HepG2 (cell line): ENCODE measurements at regions not wholly inside any gene's neighbourhood (a gene's known extent, or its start where the extent isn't known, plus 50 kb on each side); places are given as distances from the start of the nearest gene placed in this dataset.

Experiments
- ATAC-seq: fragments of 200-7000 bp; cut with Tn5 transposase; 3 replicates; pipeline ENCODE4 v1.9.1; 2020; ENCODE audit warnings: mild to moderate bottlenecking, moderate library complexity
- BruUV-seq: library from RNA; stranded (reverse); fragments of 400-500 nt; replicated peaks from 2 replicates; lab custom pipeline; 2021; lab: Mats Ljungman, UMichigan
- CTCF ChIA-PET: fragments of 300-600 bp; formaldehyde crosslinking; extraction: SDS; loops from one replicate; lab custom pipeline; 2021; ENCODE audit warnings: low total read pairs, inconsistent platforms, low intra/inter-chr PET ratio; lab: Yijun Ruan, JAX
- POLR2A ChIA-PET: fragments of 350-600 bp; sonication (Branson Sonifier 250); formaldehyde crosslinking; loops from one replicate; lab custom pipeline; 2020; ENCODE audit warnings: antibody characterized with exemption, inconsistent platforms; lab: Yijun Ruan, JAX
- DNase-seq: peaks from one replicate; pipeline ENCODE4 v3.0.0-alpha.2; 2015; ENCODE audit warnings: low spot score
- FAIRE-seq: peaks from 3 replicates; lab custom pipeline; 2011; peaks lifted over from hg19 to GRCh38; lab: Jason Lieb, UNC
- H2AFZ ChIP-seq: one replicate; pipeline ENCODE4 v1.6.1; 2011; ENCODE audit warnings: low read length, inconsistent platforms
- H3K27ac ChIP-seq: fragments of 300-600 bp; 3 replicates; pipeline ENCODE4 v1.8.0; 2011; ENCODE audit warnings: mixed run types, mild to moderate bottlenecking, mixed read lengths, low read length, inconsistent platforms; ENCODE audit not compliant: insufficient read depth; ENCODE audit errors: extremely low read length
- H3K27me3 ChIP-seq, 2 experiments: fragments of 200-600 bp in 1 of 2; 2 replicates in 1 of 2; 3 replicates in 1 of 2; pipeline versions ENCODE4 v1.6.0 to v1.8.0; 2011; ENCODE audit warnings: low read length in 2 of 2, mild to moderate bottlenecking in 2 of 2, moderate library complexity in 2 of 2, inconsistent platforms in 1 of 2; ENCODE audit not compliant: insufficient read depth in 2 of 2, control insufficient read depth in 1 of 2
- H3K36me3 ChIP-seq, 2 experiments: fragments of 200-600 bp in 1 of 2; replicated peaks in 1 of 2; 2 replicates in 1 of 2; 3 replicates in 1 of 2; pipeline versions ENCODE4 v1.5.1 to v1.8.0; 2011; ENCODE audit warnings: low read length in 2 of 2, inconsistent platforms in 1 of 2; ENCODE audit not compliant: insufficient read depth in 2 of 2, control insufficient read depth in 1 of 2
- H3K4me1 ChIP-seq: 2 replicates; pipeline ENCODE4 v1.5.1; 2012; ENCODE audit warnings: low read length, inconsistent platforms; ENCODE audit not compliant: insufficient read depth
- H3K4me2 ChIP-seq: 2 replicates; pipeline ENCODE4 v1.6.0; 2011; ENCODE audit warnings: low read depth, low read length, inconsistent platforms
- H3K4me3 ChIP-seq, 3 experiments: fragments of 200-600 bp in 1 of 3; sonication (generic), shearing (Covaris generic) in 1 of 3; replicated peaks in 1 of 3; 2 replicates each; pipeline ENCODE4 v1.5.1; 2011 to 2016; ENCODE audit warnings: low read length in 3 of 3, inconsistent platforms in 2 of 3, low read depth in 2 of 3, mild to moderate bottlenecking in 2 of 3, control low read depth in 1 of 3, mixed read lengths in 1 of 3; ENCODE audit not compliant: insufficient read depth in 1 of 3
- H3K79me2 ChIP-seq: one replicate; pipeline ENCODE4 v1.6.1; 2011; ENCODE audit warnings: low read length, inconsistent platforms; ENCODE audit not compliant: insufficient read depth
- H3K9ac ChIP-seq: 2 replicates; pipeline ENCODE4 v1.6.0; 2011; ENCODE audit warnings: mild to moderate bottlenecking, low read depth, low read length, inconsistent platforms; ENCODE audit not compliant: insufficient read depth
- H3K9me3 ChIP-seq: 2 replicates; pipeline ENCODE4 v1.5.1; 2012; ENCODE audit warnings: mild to moderate bottlenecking, low read length
- H4K20me1 ChIP-seq: 2 replicates; pipeline ENCODE4 v1.6.0; 2011; ENCODE audit warnings: inconsistent platforms, mild to moderate bottlenecking, low read length, moderate library complexity; ENCODE audit not compliant: insufficient read depth
- CREB1 ChIP-seq, 2 experiments: fragments of 450-650 bp in 1 of 2; IDR thresholded peaks; 2 replicates each; pipeline ENCODE4 v1.6.1; 2016 to 2017; ENCODE audit warnings: control low read depth in 1 of 2, mild to moderate bottlenecking in 1 of 2, missing compliant biosample characterization in 1 of 2, missing genetic modification characterization in 1 of 2
- ZBTB34 ChIP-seq: sonication (generic); formaldehyde crosslinking; IDR thresholded peaks from 2 replicates; pipeline ENCODE4 v1.8.0; 2022; ENCODE audit warnings: mild to moderate bottlenecking, missing genetic modification reagents
- ZNF230 ChIP-seq: sonication (generic); formaldehyde crosslinking; IDR thresholded peaks from 2 replicates; pipeline ENCODE4 v1.4.0; 2020; ENCODE audit warnings: mild to moderate bottlenecking, missing genetic modification reagents
- ZNF317 ChIP-seq: sonication (generic); formaldehyde crosslinking; IDR thresholded peaks from 2 replicates; pipeline ENCODE4 v1.5.0; 2020; ENCODE audit warnings: mild to moderate bottlenecking, missing genetic modification reagents
- ZNF850 ChIP-seq: sonication (generic); formaldehyde crosslinking; conservative IDR thresholded peaks from 2 replicates; pipeline ENCODE4 v1.9.0; 2021; ENCODE audit warnings: mild to moderate bottlenecking, missing genetic modification reagents
- ZSCAN30 ChIP-seq: sonication (generic); formaldehyde crosslinking; IDR thresholded peaks from 2 replicates; pipeline ENCODE4 v1.5.0; 2020; ENCODE audit warnings: mild to moderate bottlenecking, missing genetic modification reagents
- ZSCAN31 ChIP-seq: sonication (generic); formaldehyde crosslinking; IDR thresholded peaks from 2 replicates; pipeline ENCODE4 v1.5.0; 2020; ENCODE audit warnings: low read depth, mild to moderate bottlenecking, missing genetic modification reagents
- WGBS: methylation state at CpG from one replicate; pipeline ENCODE4 v1.1.6; 2017; ENCODE audit warnings: low lambda C conversion rate; 5-methylcytosine and 5-hydroxymethylcytosine counted together
- in situ Hi-C: cut with HindIII; loops from 2 replicates; pipeline ENCODE4 v1.10.0; 2017; ENCODE audit warnings: low pct_unique_long_range_greater_than_20kb; ENCODE audit not compliant: extremely low pct_ligation_motif_present
- intact Hi-C: fragments of 100-400 bp; cut with micrococcal nuclease; formaldehyde crosslinking; loops from one replicate; pipeline ENCODE4 v1.10.0; 2022; ENCODE audit not compliant: unreplicated experiment

DNA sequence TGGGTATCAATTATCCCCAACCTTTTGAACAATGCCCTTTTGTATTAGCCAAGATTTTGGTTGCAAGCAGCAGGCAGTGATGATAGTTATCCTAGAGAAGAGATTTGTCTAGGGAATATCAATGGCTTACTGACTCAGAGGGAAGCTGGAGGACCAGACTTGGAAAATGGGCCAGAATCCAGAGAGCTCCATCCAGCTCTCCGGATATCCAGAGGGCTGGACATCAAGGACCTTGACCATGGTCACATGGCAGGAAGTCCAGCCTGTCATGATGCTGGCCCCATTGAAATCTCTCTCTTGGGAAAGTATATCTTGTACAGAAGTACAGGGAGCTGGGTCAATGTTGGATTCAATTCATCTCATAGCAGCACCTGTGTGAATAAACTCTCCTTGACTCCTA lies 148.5 kb upstream of the PDZRN3 start (continued):
- no peak for TF ChIP-seq ZNF230 (CRISPR knock-in tag)
- no peak for TF ChIP-seq ZSCAN30 (CRISPR knock-in tag)
- no peak for TF ChIP-seq ZNF850 (CRISPR knock-in tag)
- TF ChIP-seq ZSCAN31 (CRISPR knock-in tag): no peak

DNA sequence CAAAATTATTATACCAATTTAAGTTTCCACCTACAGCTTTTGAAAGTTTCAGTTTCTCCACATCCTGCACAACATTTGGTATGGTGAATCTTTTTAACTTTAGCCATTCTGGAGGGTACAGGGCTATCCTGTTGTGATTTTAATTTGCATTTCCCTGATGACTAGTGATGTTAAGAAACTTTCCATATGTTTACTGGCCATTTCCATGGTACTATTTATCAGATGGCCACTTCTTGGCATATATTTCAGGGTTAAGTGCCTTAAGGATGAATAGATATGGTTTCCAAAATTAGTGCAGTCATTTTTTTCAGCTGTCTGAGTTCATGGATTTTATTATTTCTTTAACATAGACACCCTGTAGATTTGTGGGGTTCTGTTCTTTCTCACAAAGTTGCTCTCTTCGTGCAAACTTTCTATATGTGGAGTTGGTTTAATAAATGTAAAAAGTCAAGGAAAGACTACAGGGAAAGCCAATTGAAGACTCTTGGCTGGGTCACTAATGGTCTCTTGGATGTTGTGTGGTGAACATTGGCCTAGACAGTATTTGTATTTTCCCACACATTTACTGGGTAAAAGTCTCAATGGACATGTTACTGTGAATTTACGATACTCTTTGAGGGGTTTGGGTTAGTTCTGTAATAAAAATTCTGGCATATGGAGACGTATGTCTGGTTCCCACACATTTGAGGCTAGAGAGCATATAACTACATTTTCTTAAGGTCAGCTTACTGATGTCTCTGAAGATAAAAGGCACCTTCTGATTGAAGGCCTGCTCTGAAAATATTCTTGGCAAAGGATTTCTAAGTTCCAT lies 147.5 kb upstream of the PDZRN3 start:
- DNase-seq: no peak
- ChIA-PET POLR2A (no interaction called here), CTCF (no interaction called here)
- 2% methylated on average over 3 of the region's 3 CpGs for WGBS
- no TSS peak for BruUV-seq
- Histone ChIP-seq H3K4me3 (no peak overlapping the region), H3K27me3 (no peaks in the 10 kb centered on the region), H3K4me2 (no peak overlapping the region), H3K79me2 (no peaks in the 10 kb centered on the region), H3K9me3 (no peaks in the 10 kb centered on the region; the same call in 1 of the 2 replicates), H2AFZ (no peak overlapping the region), H3K4me1 (no peaks in the 10 kb centered on the region), H3K36me3 (no peaks in the 10 kb centered on the region), H4K20me1 (no peaks in the 10 kb centered on the region), H3K9ac (no peak overlapping the region), H3K27ac (no peak overlapping the region)
- in situ Hi-C loops (no loop called here), intact Hi-C loops (no loop called here)
- no peak for ATAC-seq
- no peak for TF ChIP-seq ZBTB34 (CRISPR knock-in tag)
- no peak for TF ChIP-seq CREB1 (IDR thresholded peaks at IDR 0.05)
- no peak for TF ChIP-seq CREB1 (CRISPR knock-in tag; IDR thresholded peaks at IDR 0.05)
- no peak for TF ChIP-seq ZNF317 (CRISPR knock-in tag)
- no peak for FAIRE-seq
